Endothelial cell of umbilical vein (primary cell): ENCODE measurements at regions not wholly inside any gene's neighbourhood (a gene's known extent, or its start where the extent isn't known, plus 50 kb on each side); places are given as distances from the start of the nearest gene placed in this dataset.

ENCODE experiments used
- BruUV-seq: library from RNA; stranded (reverse); fragments of 400-500 nt; replicated peaks from 2 replicates; lab custom pipeline; 2021; lab: Mats Ljungman, UMichigan
- CTCF ChIA-PET: fragments of 300-600, 350-600 bp; sonication (Branson Sonifier 250); formaldehyde crosslinking; loops from one replicate; lab custom pipeline; 2021; ENCODE audit warnings: antibody characterized with exemption, inconsistent platforms; lab: Charles Lee
- POLR2A ChIA-PET: fragments of 300-600, 350-600 bp; sonication (Branson Sonifier 250); formaldehyde crosslinking; loops from one replicate; lab custom pipeline; 2021; ENCODE audit warnings: antibody characterized with exemption, inconsistent platforms; lab: Charles Lee
- DNase-seq: peaks from one replicate; pipeline ENCODE4 v3.0.0-alpha.2; 2011; ENCODE audit warnings: low read depth, low spot score
- FAIRE-seq: peaks from 2 replicates; lab custom pipeline; 2011; peaks lifted over from hg19 to GRCh38; lab: Jason Lieb, UNC
- H2AFZ ChIP-seq: 2 replicates; pipeline ENCODE4 v1.6.0; 2012; ENCODE audit warnings: low read depth, low read length, control low read depth, inconsistent platforms
- H3K27ac ChIP-seq: 2 replicates; pipeline ENCODE4 v1.5.1; 2011; ENCODE audit warnings: low read depth, mild to moderate bottlenecking, control low read depth, low read length, moderate library complexity; ENCODE audit not compliant: insufficient read depth
- H3K27me3 ChIP-seq, 2 experiments: 2 replicates each; pipeline versions ENCODE4 v1.6.0 to v1.6.1; 2011; ENCODE audit warnings: low read length in 2 of 2, mixed read lengths in 1 of 2; ENCODE audit not compliant: control insufficient read depth in 2 of 2, insufficient read depth in 2 of 2
- H3K36me3 ChIP-seq, 2 experiments: 2 replicates in 1 of 2; 3 replicates in 1 of 2; pipeline ENCODE4 v1.5.1; 2011; ENCODE audit warnings: low read length in 2 of 2, mild to moderate bottlenecking in 1 of 2, moderate library complexity in 1 of 2; ENCODE audit not compliant: control insufficient read depth in 2 of 2, insufficient read depth in 2 of 2; ENCODE audit errors: extremely low read depth in 1 of 2
- H3K4me1 ChIP-seq: 3 replicates; pipeline ENCODE4 v1.5.1; 2011; ENCODE audit warnings: mild to moderate bottlenecking, low read length; ENCODE audit not compliant: control insufficient read depth, insufficient read depth; ENCODE audit errors: extremely low read depth
- H3K4me2 ChIP-seq: 2 replicates; pipeline ENCODE4 v1.6.1; 2011; ENCODE audit warnings: low read length, control low read depth, mixed read lengths; ENCODE audit not compliant: insufficient read depth
- H3K4me3 ChIP-seq, 3 experiments: fragments of 200-600 bp in 1 of 3; sonication (generic), shearing (Covaris generic) in 1 of 3; replicated peaks in 1 of 3; 2 replicates each; pipeline ENCODE4 v1.5.1; 2011 to 2016; ENCODE audit warnings: control low read depth in 3 of 3, low read length in 3 of 3, mild to moderate bottlenecking in 2 of 3, inconsistent platforms in 1 of 3, low read depth in 1 of 3, moderate library complexity in 1 of 3; ENCODE audit not compliant: insufficient read depth in 1 of 3
- H3K79me2 ChIP-seq: 2 replicates; pipeline ENCODE4 v1.6.0; 2012; ENCODE audit warnings: low read length, inconsistent platforms; ENCODE audit not compliant: control insufficient read depth, insufficient read depth
- H3K9ac ChIP-seq: replicated peaks from 2 replicates; pipeline ENCODE3; 2011; ENCODE audit warnings: low read length, control low read depth; ENCODE audit not compliant: insufficient read depth; ENCODE audit errors: extremely low read depth
- H3K9me1 ChIP-seq: replicated peaks from 3 replicates; pipeline ENCODE4 v1.6.0; 2011; ENCODE audit warnings: mild to moderate bottlenecking, low read length; ENCODE audit not compliant: control insufficient read depth, insufficient read depth; ENCODE audit errors: extremely low read depth
- H3K9me3 ChIP-seq: replicated peaks from 2 replicates; pipeline ENCODE4 v1.5.1; 2012; ENCODE audit warnings: low read length, inconsistent platforms; ENCODE audit not compliant: control insufficient read depth, insufficient read depth
- H4K20me1 ChIP-seq: replicated peaks from 2 replicates; pipeline ENCODE3; 2011; ENCODE audit warnings: mild to moderate bottlenecking, low read length; ENCODE audit not compliant: control insufficient read depth, insufficient read depth; ENCODE audit errors: extremely low read depth
- EZH2 ChIP-seq: IDR thresholded peaks from 2 replicates; pipeline ENCODE4 v1.6.1; 2012; ENCODE audit warnings: borderline replicate concordance, low read depth, mild to moderate bottlenecking, moderate library complexity, low read length, inconsistent platforms; ENCODE audit not compliant: severe bottlenecking
- FOS ChIP-seq: IDR thresholded peaks from 2 replicates; pipeline ENCODE4 v1.6.1; 2011; ENCODE audit warnings: mild to moderate bottlenecking, low read length, moderate library complexity, borderline replicate concordance; ENCODE audit not compliant: insufficient read depth
- GATA2 ChIP-seq: IDR thresholded peaks from 2 replicates; pipeline ENCODE4 v1.7.0; 2011; ENCODE audit warnings: low read depth, mild to moderate bottlenecking, moderate library complexity, mixed read lengths, low read length; ENCODE audit not compliant: insufficient read length, insufficient read depth
- JUN ChIP-seq: IDR thresholded peaks from 2 replicates; pipeline ENCODE4 v1.6.1; 2011; ENCODE audit warnings: borderline replicate concordance, low read depth; ENCODE audit not compliant: insufficient read length, insufficient read depth
- MYC ChIP-seq: IDR thresholded peaks from one replicate; pipeline ENCODE4 v1.6.1; 2011; ENCODE audit warnings: mild to moderate bottlenecking, low read depth, low read length
- POLR2A ChIP-seq: IDR thresholded peaks from 2 replicates; pipeline ENCODE4 v1.6.1; 2012; ENCODE audit warnings: low read depth, mild to moderate bottlenecking, control low read depth, low read length
- POLR2AphosphoS5 ChIP-seq: IDR thresholded peaks from 2 replicates; pipeline ENCODE4 v1.6.1; 2012; ENCODE audit warnings: low read depth, mild to moderate bottlenecking, control low read depth, low read length, moderate library complexity; ENCODE audit not compliant: insufficient read depth
- dilution Hi-C: fragments of 300-500 bp; cut with MboI; formaldehyde crosslinking; loops from one replicate; pipeline ENCODE4 v1.15.0; 2019; ENCODE audit warnings: low sequenced_read_pairs; ENCODE audit not compliant: extremely low pct_ligation_motif_present
- intact Hi-C: fragments of 100-400 bp; cut with micrococcal nuclease; formaldehyde crosslinking; loops from one replicate; pipeline ENCODE4 v1.10.0; 2022
- TF ChIP-seq, protein P1 (sequence below), 2 donors: IDR thresholded peaks; 1 replicate in 1 of 2; 2 replicates in 1 of 2; pipeline ENCODE4 v1.5.1; 2011; ENCODE audit warnings: low read length in 2 of 2, mild to moderate bottlenecking in 2 of 2, moderate library complexity in 2 of 2, control low read depth in 1 of 2, inconsistent platforms in 1 of 2, low read depth in 1 of 2; ENCODE audit not compliant: insufficient read depth in 1 of 2; ENCODE audit errors: extremely low read depth in 1 of 2
- TF ChIP-seq, protein P2 (sequence below): IDR thresholded peaks from 2 replicates; pipeline ENCODE4 v1.6.1; 2011; ENCODE audit not compliant: insufficient read depth, insufficient read length

DNA sequence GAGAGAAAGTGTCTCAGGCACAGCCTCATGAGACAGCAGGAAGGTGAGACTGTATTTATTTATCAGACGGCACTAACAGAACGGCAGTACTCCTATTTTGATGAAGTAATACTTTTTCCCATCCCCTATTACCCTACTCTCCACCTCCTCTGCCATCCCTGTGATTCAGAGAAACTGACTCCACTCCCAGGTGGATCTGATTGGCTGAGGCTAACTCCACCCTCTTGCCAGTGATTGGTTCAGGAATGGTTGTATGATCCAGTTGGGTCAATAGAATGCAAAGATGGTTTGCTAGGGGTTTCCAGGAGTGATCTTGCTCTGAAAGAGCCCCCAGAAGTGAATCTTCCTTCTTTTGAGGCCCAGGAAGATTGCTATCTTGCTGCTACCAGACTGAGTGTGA, 65.9 kb upstream of the RCN1 start:
- Histone ChIP-seq H3K9me3 (no peaks in the 10 kb centered on the region), H3K4me2 (no peak overlapping the region), H3K79me2 (no peaks in the 10 kb centered on the region), H3K27ac (no peak overlapping the region), H3K9ac (no peak overlapping the region), H3K27me3 (no peaks in the 10 kb centered on the region), H4K20me1 (no peaks in the 10 kb centered on the region), H2AFZ (no peak overlapping the region), H3K4me1 (no peaks in the 10 kb centered on the region), H3K36me3 (no peaks in the 10 kb centered on the region), H3K4me3 (no peak overlapping the region), H3K9me1 (no peaks in the 10 kb centered on the region)
- DNase-seq (no peak), FAIRE-seq (no peak)
- dilution Hi-C loops (loop anchor here (25.0 kb wide), 1 partner anchor 137 kb away; no protein-coding TSS in a partner anchor), intact Hi-C loops (no loop called here)
- BruUV-seq = no TSS peak
- TF ChIP-seq POLR2AphosphoS5 (no peak), FOS (no peak), POLR2A (no peak), JUN (no peak), MYC (no peak), GATA2 (no peak), EZH2 (no peak)
- TF ChIP-seq, protein P1, sequence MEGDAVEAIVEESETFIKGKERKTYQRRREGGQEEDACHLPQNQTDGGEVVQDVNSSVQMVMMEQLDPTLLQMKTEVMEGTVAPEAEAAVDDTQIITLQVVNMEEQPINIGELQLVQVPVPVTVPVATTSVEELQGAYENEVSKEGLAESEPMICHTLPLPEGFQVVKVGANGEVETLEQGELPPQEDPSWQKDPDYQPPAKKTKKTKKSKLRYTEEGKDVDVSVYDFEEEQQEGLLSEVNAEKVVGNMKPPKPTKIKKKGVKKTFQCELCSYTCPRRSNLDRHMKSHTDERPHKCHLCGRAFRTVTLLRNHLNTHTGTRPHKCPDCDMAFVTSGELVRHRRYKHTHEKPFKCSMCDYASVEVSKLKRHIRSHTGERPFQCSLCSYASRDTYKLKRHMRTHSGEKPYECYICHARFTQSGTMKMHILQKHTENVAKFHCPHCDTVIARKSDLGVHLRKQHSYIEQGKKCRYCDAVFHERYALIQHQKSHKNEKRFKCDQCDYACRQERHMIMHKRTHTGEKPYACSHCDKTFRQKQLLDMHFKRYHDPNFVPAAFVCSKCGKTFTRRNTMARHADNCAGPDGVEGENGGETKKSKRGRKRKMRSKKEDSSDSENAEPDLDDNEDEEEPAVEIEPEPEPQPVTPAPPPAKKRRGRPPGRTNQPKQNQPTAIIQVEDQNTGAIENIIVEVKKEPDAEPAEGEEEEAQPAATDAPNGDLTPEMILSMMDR (IDR thresholded peaks at IDR 0.05; ENCODE audit: extremely low read depth in 1 of 2, insufficient read depth in 1 of 2, low read depth in 1 of 2, low read length in 2 of 2) = no peak
- TF ChIP-seq, protein P2, sequence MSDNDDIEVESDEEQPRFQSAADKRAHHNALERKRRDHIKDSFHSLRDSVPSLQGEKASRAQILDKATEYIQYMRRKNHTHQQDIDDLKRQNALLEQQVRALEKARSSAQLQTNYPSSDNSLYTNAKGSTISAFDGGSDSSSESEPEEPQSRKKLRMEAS = no peak
- ChIA-PET POLR2A (no interaction called here), CTCF (interaction anchor here (1.3 to 2.8 kb wide), 4 partner anchors 9 to 151 kb away, joined by 3 to 9 read pairs (median 4); no protein-coding TSS in a partner anchor)
